ENCODE measurements at regions not wholly inside any gene's neighbourhood (a gene's known extent, or its start where the extent isn't known, plus 50 kb on each side); places are given as distances from the start of the nearest gene placed in this dataset.
"Not testable (repeated sequence)": the region's sequence is repeated elsewhere in the genome, so short reads cannot be mapped to it uniquely, and the experiment has no call there.

- DNase-seq = not testable (repeated sequence)
These were observed 189.3 kb downstream of the NPIPB11 start for GRCh38 chr16:29217104-29217751.

DNA sequence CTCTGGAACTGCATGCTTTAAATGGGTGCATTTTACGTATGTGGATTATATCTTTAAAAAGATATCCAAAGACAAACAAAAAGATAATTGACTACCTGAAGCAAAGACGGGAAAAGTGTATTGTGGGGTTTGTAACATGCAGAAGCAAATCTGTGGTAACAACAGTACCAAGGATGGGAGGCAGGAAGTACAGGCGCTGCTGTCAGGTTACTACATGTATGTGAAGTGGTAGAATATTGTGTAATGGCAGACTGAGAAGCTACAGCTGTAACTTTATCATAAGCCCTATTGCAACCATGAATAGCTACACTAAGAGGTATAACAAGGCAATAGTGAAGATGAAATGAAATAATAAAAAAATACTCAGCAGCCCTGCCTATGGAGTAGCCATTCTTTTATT is 192.7 kb downstream of the NPIPB11 start:
- not testable (repeated sequence) for DNase-seq

DNA sequence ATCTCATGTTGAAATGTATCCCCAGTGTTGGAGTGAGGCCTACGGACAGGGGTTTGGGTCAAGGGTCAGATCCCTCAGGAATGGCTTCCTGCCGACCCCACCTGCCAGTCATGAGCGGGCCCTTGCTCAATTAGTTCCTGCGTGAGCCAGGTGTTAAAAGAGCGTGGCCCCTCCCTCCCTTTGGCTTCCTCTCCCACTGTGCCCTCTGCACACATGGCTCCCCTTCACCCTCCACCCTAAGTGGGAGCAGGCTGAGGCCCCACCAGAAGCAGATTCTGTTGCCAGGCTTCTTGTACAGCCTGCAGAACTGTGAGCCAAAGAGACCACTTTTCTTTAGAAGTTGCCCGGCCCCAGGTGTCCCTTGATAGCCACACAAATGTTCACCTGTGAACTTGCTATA is 193.3 kb downstream of the NPIPB11 start:
- not testable (repeated sequence) for DNase-seq

DNA sequence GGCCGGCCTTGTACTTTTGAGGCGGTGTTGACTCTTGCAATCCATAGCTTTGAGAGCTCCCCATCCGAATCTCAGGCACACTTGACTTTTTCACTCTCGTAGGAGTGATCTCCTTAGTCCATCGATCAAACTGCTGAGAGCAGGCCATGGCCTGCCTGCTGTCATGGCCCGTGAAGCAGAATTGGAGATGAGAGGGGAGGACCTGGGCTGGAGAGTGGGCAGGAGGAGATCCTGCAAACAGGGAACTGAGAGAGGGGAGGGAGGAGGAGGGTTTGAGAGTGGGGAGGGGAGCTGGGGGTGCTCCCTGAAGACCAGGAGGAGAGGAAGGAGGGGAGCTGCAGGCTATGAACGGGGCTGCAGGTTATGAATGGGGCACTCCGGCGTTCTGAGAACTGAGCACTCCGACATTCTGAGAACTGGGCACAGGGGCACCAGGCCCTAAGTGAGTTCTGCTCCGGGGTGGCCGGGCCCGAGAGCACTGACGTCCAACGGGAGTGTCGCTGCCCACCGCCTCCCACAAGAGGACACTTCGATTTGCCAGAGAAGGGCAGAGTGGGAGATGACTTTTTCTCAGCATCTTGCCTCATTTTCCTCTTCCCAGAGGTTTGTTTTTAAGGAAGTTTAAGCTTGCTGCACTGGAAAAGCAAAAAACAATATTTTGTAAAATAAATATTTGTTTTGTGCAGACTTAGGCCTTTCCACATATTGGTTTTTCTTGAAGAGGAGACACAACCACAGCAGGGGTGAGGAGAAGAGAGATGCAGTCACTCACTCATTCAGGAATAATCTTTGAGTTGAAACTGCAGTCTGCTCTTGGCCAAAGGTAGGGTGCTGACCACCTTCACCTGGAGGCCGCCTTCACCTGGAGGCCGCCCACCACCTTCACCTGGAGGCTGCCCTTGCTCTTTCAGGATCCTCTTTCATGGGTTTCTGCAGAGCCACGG is 194.2 kb downstream of the NPIPB11 start:
- DNase-seq = not testable (repeated sequence)

GRCh38 chr16:29211456-29211855 is 195.1 kb downstream of the NPIPB11 start:
- DNase-seq = not testable (repeated sequence)

- not testable (repeated sequence) for DNase-seq
These were observed 196.0 kb downstream of the NPIPB11 start for GRCh38 chr16:29210299-29211150.

- DNase-seq = not testable (repeated sequence)
These were observed 200.4 kb downstream of the NPIPB11 start for GRCh38 chr16:29206120-29206519.

DNA sequence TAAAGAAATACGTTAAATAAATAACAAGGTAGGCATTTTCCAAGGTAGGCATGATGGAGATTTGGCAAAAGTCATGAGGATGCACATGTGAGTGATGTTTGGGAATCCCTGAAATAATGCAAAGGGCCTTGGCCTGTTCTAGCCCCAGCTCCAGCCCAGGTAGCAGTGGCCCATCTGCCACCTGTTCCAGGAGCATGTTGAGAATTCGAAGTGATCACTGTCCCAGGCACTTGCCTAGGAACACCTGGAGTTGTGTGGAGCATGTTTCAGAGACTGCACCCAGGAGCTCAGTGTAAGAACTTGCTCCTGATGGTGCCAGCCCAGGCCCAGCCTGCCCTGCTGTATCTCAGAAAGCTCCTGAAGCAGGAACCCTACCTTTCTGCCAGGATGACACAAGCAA is 201.4 kb downstream of the NPIPB11 start:
- not testable (repeated sequence) for DNase-seq

- no peak for DNase-seq
These were observed 201.7 kb downstream of the NPIPB11 start for GRCh38 chr16:29204806-29205135.

- DNase-seq = not testable (repeated sequence)
These were observed 202.3 kb downstream of the NPIPB11 start for GRCh38 chr16:29203933-29204805.

- not testable (repeated sequence) for DNase-seq
These were observed 203.2 kb downstream of the NPIPB11 start for GRCh38 chr16:29203046-29203932.

DNA sequence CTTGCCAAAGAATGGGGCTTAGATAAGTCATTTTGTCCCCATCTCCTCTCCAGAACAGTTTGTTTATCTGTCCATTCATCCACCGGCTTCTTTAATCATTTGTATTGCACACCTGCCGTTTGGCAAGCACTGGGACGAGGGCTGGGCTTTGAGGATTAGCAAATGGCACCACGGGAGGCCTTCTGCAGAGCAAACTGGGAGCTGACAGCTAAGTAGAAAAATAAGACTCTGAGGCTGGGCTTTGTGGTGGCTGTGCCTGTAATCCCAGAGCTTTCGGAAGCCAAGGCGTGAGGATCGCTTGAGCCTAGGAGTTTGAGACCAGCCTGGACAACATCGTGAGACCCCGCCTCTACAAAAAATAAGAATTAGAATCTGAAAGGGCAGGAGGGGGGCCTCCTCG is 203.9 kb downstream of the NPIPB11 start:
- not testable (repeated sequence) for DNase-seq

DNA sequence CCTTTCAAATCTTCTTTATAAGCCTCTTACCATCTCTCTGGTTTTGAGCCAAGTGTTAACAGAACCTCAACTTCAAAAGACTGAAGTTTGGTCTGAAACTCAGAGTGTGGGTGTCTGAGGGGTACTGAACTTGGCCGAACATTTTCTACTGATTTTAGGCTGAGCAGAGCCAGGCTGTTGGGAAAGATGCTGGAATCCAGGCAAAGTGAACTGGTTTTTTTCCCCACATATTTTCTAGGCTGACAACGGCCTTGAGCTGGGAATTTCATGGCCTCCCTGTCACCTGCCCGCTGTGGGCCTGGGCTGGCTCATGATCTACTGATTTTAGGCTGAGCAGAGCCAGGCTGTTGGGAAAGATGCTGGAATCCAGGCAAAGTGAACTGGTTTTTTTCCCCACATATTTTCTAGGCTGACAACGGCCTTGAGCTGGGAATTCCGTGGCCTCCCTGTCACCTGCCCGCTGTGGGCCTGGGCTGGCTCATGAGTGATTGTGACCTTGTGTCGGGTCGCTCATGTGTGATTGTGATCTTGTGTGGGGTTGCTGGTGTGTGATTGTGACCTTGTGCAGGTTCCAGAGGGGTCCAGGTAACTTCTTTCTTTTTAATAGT is 204.4 kb downstream of the NPIPB11 start:
- not testable (repeated sequence) for DNase-seq

DNA sequence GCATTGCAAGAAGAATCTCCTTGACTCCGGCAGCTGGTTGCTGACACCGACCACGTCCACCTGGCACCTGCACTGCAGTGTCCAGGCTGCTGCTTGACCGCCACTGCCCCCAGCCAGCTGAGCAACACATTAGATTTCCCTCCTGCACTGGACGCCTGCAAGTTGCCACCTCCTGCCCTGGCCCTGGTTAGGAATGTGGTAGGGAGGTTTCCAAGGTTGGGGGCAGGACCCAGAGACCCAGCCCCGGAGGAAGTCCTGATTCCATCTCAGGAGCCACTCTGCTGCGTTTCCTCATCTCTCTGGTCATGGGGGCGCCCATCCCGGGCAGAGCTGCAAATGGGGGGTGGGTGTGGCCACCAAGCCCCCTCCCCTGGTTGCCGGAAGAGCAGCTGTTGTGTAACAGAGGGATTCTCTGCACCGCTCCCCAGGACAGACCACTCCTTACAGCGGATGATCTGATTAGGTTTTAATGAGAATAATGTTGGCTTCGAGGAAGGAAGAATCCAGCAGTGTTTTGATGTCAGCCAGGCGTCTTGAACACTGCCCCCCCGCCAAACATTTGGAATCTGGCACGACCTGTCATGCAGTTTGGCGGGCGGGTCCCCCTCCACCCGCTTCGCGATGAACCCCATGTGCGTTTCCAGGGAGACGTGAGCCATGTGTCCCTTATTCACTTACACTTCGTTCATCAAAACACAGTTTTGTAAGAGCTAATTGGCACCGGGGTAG is 205.1 kb downstream of the NPIPB11 start:
- DNase-seq = not testable (repeated sequence)

DNA sequence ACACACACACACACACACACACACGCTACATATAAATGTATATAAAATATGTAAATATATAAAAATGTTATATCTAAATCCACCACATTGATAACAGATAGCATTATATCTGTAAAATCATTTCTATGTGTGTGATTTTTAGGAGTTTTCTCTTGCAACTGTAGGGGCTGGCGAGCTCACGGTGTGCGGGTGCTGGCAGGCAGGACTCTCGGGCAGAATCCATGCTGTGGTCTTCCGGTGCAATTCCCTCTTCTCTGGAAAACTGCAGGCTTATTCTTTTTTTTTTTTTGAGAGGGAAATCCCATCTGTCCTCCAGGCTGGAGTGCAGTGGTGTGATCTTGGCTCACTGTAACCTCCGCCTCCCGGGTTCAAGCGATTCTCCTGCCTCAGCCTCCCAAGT is 205.8 kb downstream of the NPIPB11 start:
- DNase-seq = not testable (repeated sequence)

- DNase-seq = not testable (repeated sequence)
These were observed 206.3 kb downstream of the NPIPB11 start for GRCh38 chr16:29200135-29200601.

DNA sequence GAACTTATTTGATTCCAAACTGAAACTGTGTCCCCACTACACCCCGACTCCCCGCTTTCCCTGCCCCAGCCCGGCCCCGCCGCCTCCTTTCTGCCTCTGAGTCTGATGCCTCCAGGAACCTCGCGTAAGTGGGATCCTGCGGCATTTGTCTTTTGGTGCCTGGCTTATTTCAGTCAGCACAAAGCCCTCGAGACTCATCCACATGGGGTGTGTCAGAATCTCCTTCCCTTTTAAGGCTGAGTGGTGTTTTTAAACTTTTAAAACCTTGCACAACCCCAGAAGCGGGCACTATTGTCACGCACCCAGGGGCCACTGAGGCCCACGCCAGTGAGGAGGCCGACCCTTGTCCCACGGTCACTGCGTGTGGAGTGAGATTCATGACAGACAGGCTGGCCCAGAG is 206.9 kb downstream of the NPIPB11 start:
- not testable (repeated sequence) for DNase-seq

- DNase-seq = no peak
These were observed 207.6 kb downstream of the NPIPB11 start for GRCh38 chr16:29198731-29199521.

GRCh38 chr16:29198231-29198630 is 208.3 kb downstream of the NPIPB11 start:
- no peak for DNase-seq
